Fibroblast of skin of right biceps (primary cell): ENCODE measurements at regions not wholly inside any gene's neighbourhood (a gene's known extent, or its start where the extent isn't known, plus 50 kb on each side); places are given as distances from the start of the nearest gene placed in this dataset.

Source experiments
- DNase-seq: peaks from one replicate; pipeline ENCODE4 v3.0.0-alpha.2; 2013

GRCh38 chr4:62415256-62415655 is 1215.1 kb downstream of the ADGRL3 start:
- no peak for DNase-seq

- DNase-seq: no peak
Measured at GRCh38 chr4:62414563-62414962, 1214.4 kb downstream of the ADGRL3 start.

DNA sequence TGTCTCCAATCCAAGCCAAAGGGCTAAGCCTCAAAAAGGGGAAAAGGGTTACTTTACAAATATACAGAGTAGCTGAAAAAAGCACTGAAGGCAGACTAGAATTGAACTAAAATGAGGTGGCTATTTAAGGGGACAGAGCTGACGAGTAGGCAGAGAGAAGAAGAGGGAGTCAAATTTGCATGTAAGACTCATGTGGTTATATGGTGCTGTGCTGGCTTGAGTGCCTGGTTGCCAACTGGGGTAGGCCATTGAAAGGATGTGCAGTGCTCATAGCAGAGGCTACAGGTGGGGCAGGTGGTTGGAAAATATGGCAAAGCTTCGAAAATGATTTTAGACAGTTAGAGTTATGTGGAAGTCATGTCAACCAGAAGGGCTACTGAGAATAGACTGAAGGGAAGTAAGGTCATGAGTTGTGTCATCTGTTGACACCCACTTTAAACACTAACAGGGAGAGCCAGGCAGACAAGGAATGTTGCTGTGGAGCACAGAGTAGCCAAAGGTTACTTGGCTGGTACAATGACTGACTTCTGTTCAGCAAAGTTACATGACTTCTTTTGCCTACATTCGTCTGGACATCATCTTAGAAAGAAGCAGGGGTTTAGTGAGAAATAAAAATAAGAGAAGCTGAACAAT is 1210.4 kb downstream of the ADGRL3 start:
- no peak for DNase-seq

GRCh38 chr4:62408454-62408853 is 1208.3 kb downstream of the ADGRL3 start:
- no peak for DNase-seq

GRCh38 chr4:62407534-62407933 is 1207.4 kb downstream of the ADGRL3 start:
- DNase-seq: no peak

- DNase-seq: no peak
Measured at GRCh38 chr4:62402088-62402806, 1202.1 kb downstream of the ADGRL3 start.

- no peak for DNase-seq
Measured at GRCh38 chr4:62399242-62399641, 1199.1 kb downstream of the ADGRL3 start.

DNA sequence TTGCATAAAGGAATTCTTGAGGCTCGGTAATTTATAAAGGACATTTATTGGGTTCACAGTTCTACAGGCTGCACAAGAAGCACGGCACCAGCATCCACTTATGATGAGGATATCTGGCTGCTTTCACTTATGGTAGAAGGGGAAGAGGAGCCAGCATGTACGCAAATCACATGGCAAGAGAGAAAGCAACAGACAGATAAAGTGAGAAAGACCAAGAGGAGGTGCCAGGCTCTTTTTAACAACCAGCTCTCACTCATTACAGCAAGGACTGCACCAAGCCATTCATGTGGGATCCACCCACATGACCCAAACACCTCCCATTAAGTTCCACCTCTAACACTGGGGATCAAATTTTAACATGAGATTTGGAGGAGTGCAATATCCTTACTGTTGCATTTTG is 1198.2 kb downstream of the ADGRL3 start:
- no peak for DNase-seq

DNA sequence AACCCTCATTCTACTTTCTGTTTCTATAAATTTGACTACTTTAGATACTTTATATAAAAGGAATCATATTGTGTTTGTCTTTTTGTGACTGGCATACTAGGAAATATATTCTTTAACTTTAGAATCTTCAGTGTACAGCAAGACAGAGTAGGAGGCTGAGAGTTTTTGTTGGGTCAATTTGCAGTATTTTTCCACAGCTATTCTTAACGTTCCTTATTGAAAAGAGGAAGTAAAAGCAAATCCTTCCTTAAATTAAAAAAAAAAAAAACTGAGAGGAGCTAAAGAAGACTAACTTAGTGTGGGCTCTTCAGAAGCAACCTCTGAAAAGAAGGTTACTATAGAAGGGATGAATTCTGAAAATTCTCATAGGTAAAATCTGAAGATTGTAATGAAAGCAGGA is 1194.6 kb downstream of the ADGRL3 start:
- no peak for DNase-seq

DNA sequence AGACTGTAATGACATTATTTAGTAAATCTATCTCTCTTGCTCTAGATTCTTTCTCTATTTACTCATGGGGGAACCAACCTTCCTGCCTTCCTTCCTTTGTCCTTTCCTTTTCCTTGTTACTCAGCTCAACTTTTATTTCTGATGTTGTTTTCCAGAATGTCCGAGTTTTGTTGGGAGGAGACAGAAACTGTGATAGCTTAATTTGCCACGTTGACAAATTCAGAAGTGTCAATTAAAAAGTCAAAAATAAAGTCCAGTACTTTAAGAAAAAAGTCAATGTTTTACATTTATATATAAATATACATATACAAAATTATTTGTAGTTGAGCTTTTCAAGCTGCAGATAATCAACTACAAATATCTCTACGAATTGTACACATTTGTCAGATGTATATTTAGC is 1187.7 kb downstream of the ADGRL3 start:
- no peak for DNase-seq

GRCh38 chr4:62377700-62378099 is 1177.6 kb downstream of the ADGRL3 start:
- DNase-seq: no peak

- DNase-seq: no peak
Measured at GRCh38 chr4:62377245-62377644, 1177.1 kb downstream of the ADGRL3 start.

DNA sequence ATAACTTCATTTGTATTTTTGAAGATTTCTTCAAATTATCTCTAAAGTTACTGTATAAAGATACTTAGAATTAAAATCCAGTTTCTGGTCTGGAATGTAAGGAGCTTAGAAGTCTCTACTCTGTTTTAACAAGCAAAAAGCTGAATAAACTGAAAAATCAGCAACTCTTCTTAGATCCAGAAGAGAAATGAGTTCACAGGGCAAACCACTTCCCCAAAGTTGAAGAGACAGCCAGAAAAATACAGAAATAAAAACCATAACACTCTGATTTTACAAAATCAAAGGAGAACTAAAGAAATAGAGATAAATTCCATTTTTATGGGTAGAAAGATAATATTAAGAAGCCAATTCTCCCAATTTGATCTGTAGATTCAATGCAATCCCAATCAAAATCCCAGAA is 1166.8 kb downstream of the ADGRL3 start:
- DNase-seq: no peak

GRCh38 chr4:62360156-62360545 is 1160.0 kb downstream of the ADGRL3 start:
- no peak for DNase-seq

DNA sequence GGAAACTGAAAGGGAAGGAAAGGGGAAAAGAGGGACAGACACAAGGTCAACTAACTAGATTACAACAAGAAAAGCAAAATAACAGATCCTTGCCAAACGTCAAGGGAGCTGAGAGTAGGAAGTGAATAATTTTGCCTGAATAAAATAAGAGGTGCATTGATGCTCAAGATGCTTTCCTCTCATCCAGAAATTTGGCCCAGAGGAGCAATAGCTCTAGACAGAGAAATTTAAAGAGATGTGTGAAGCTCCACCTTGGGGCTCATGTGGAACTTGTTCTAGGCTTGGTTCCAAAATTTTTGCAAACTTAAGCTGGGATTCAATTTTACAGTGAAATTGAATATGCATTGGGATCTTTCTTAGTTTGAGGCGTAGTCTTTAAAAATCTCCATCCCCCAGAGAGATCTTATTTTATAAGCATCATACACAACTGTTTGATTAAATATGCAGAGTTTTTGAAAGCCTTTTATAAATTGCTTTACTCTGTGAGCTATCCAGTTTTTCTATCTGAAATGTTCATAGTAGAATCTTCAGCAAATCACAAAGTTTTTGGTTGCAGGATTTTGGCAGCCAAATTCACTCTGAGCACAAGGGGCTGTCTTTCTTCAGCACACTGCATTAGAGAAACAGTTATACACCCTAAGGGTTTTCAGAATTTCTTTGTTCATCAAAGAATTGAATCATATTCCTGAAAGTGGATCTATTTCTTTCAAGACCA is 1159.5 kb downstream of the ADGRL3 start:
- DNase-seq: no peak

DNA sequence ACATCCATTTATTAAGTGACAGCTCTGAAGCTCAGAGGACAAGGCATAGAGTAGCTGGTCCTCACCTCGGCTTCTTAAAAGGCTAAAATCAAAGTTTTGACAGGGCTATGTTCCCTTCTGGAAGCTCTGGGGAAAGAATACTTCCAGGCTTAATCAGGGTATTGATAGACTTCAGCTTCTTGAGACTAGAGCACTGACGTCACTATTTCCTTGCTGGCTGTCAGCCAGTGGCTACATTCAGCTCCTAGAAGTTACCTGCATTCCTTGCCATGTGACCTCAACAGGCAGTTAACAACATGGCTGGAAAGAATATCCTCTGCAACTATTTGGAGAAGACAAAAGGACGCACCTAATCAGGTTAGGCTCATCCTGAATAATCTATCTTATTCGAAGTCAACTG is 1144.8 kb downstream of the ADGRL3 start:
- no peak for DNase-seq

DNA sequence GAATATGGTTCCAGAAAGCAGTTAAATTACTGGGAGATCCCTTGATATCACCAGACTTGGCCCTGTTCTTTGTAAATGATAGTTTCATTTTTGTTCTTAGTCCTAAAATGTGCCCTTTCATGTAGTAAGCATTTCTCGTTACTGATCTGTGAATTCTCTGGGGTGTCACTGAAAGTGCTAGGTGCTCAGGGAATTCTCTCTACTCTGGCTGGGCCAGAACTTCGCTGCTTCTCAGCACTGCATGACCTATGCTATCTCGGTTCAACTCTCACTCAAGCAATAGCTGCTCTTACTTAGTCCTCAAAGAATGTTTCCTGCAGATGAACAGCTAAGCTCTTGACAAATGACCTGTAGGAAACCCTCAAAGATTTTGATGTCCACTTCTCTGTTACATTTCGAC is 1144.3 kb downstream of the ADGRL3 start:
- no peak for DNase-seq

DNA sequence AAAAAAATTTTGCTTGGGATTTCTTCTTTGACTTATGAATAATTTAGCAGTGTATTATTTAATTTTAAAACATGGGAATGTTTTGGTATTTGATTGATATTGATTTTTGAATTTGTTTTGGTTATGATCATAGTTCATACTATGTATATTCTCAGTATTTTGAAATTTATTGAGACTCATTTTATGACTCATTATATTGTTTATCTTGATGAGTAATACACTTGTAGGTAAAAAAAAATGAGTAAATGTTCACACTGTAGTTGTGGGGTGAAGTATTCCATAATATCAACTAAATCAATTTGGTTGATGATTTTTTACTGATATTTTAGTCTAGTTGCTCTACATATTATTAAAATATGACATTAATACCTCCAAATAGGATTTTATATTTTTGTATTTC is 1142.2 kb downstream of the ADGRL3 start:
- DNase-seq: no peak

- DNase-seq: peak; percentile 37
Measured at GRCh38 chr4:62328526-62328925, 1128.4 kb downstream of the ADGRL3 start.

- no peak for DNase-seq
Measured at GRCh38 chr4:62327612-62328297, 1127.6 kb downstream of the ADGRL3 start.

DNA sequence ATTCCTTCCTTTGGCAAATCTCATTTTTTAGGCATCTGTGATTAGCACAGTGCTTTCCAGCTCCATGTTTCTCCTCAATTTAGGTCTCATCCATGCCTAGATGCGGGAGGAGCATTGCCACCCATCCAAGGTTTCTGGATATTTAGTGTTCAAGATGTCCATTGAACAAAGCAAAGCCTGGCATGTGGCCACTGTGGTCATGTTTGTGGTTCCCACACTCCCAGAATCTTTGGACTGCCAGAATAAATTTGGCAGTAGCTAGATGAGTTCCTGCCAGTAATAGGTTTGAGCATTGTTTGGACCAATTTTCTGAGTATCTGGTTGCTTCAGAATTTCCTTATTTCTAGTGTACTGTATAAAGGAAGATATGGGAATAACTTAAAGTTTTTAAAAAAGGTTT is 1124.1 kb downstream of the ADGRL3 start:
- DNase-seq: no peak

GRCh38 chr4:62320612-62321011 is 1120.5 kb downstream of the ADGRL3 start:
- DNase-seq: no peak

DNA sequence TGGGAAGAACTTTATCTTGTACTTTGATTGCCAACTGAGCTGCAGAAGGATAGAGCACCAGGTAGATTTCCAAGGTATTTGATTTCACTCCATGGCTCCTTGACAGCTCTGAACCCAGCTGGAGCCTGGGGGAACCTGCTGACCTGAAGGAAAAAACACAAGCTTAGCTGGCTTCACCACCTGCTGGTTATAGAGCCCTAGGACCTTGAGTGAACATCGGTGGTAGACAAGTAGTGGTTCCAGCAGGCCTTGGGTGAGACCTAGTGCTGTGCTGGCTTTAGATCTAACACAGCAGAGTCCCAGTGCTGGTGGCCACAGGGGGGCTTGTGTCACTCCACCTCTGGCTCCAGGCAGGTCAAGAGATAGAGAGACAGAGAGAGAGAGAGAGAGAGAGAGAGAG is 1102.6 kb downstream of the ADGRL3 start:
- no peak for DNase-seq

DNA sequence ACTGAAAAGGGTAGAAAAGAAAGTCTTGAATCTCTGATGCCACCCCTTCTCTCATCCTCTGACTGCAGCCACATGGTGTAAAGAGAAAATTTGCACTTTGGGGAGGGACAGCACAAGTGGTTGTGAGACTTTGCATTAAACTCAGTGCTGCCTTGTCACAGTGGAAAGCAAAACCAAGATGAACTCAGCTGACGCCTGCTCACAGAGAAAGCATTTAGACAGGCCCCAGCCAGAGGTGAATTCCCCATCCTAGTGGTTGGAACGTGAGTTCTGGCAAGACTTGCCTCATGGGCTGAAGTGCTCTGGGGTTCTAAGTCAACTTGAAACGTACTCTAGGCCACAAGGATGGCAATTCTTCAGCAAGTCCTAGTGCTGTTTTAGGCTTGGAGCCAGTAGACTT is 1101.4 kb downstream of the ADGRL3 start:
- no peak for DNase-seq
